Activated naive CD8-positive, alpha-beta T cell treated with anti-CD3 and anti-CD28 coated beads for 36 hours (primary cell): ENCODE measurements at regions not wholly inside any gene's neighbourhood (a gene's known extent, or its start where the extent isn't known, plus 50 kb on each side); places are given as distances from the start of the nearest gene placed in this dataset.

Source experiments
- DNase-seq: peaks from one replicate; pipeline ENCODE4 v3.0.0; 2021
- H3K27ac Mint-ChIP-seq: one replicate; pipeline ENCODE4 v1.8.0; 2022; ENCODE audit warnings: mild to moderate bottlenecking, moderate library complexity, mixed read lengths
- H3K27me3 Mint-ChIP-seq: one replicate; pipeline ENCODE4 v1.8.0; 2022; ENCODE audit warnings: mild to moderate bottlenecking, mixed read lengths
- H3K36me3 Mint-ChIP-seq: one replicate; pipeline ENCODE4 v1.8.0; 2021; ENCODE audit warnings: mild to moderate bottlenecking, mixed read lengths
- H3K4me1 Mint-ChIP-seq: one replicate; pipeline ENCODE4 v1.8.0; 2021; ENCODE audit warnings: mixed read lengths
- H3K4me3 Mint-ChIP-seq: one replicate; pipeline ENCODE4 v1.8.0; 2022; ENCODE audit warnings: mild to moderate bottlenecking, moderate library complexity, mixed read lengths
- H3K9me3 Mint-ChIP-seq: one replicate; pipeline ENCODE4 v1.8.0; 2022; ENCODE audit warnings: mixed read lengths

GRCh38 chr10:44070282-44070681 is 314.6 kb downstream of the CXCL12 start:
- H3K27ac Mint-ChIP-seq: no peak overlapping the region
- peaks cover 5% of the 10 kb centered on the region for H3K27me3 Mint-ChIP-seq
- H3K4me3 Mint-ChIP-seq: no peak overlapping the region
- H3K9me3 Mint-ChIP-seq: peaks cover 3% of the 10 kb centered on the region
- DNase-seq: no peak
- no peaks in the 10 kb centered on the region for H3K36me3 Mint-ChIP-seq
- H3K4me1 Mint-ChIP-seq: no peaks in the 10 kb centered on the region

- H3K9me3 Mint-ChIP-seq: no peaks in the 10 kb centered on the region
- H3K36me3 Mint-ChIP-seq: no peaks in the 10 kb centered on the region
- no peaks in the 10 kb centered on the region for H3K4me1 Mint-ChIP-seq
- no peak overlapping the region for H3K27ac Mint-ChIP-seq
- H3K27me3 Mint-ChIP-seq: no peaks in the 10 kb centered on the region
- H3K4me3 Mint-ChIP-seq: no peak overlapping the region
- no peak for DNase-seq
Observed at GRCh38 chr10:44069573-44069972, 315.3 kb downstream of the CXCL12 start.

GRCh38 chr10:44068716-44069482 is 316.0 kb downstream of the CXCL12 start:
- H3K27me3 Mint-ChIP-seq: no peaks in the 10 kb centered on the region
- no peaks in the 10 kb centered on the region for H3K36me3 Mint-ChIP-seq
- H3K27ac Mint-ChIP-seq: no peak overlapping the region
- H3K9me3 Mint-ChIP-seq: no peaks in the 10 kb centered on the region
- no peaks in the 10 kb centered on the region for H3K4me1 Mint-ChIP-seq
- H3K4me3 Mint-ChIP-seq: no peak overlapping the region
- no peak for DNase-seq

- H3K36me3 Mint-ChIP-seq: no peaks in the 10 kb centered on the region
- H3K27me3 Mint-ChIP-seq: no peaks in the 10 kb centered on the region
- no peak for DNase-seq
- no peaks in the 10 kb centered on the region for H3K9me3 Mint-ChIP-seq
- no peak overlapping the region for H3K4me3 Mint-ChIP-seq
- no peaks in the 10 kb centered on the region for H3K4me1 Mint-ChIP-seq
- H3K27ac Mint-ChIP-seq: no peak overlapping the region
Observed at GRCh38 chr10:44067432-44067831, 317.5 kb downstream of the CXCL12 start.

GRCh38 chr10:44066527-44067255 is 318.2 kb downstream of the CXCL12 start:
- H3K36me3 Mint-ChIP-seq: no peaks in the 10 kb centered on the region
- no peaks in the 10 kb centered on the region for H3K27me3 Mint-ChIP-seq
- DNase-seq: no peak
- no peak overlapping the region for H3K27ac Mint-ChIP-seq
- H3K4me1 Mint-ChIP-seq: no peaks in the 10 kb centered on the region
- no peaks in the 10 kb centered on the region for H3K9me3 Mint-ChIP-seq
- H3K4me3 Mint-ChIP-seq: no peak overlapping the region

GRCh38 chr10:44065788-44066526 is 318.9 kb downstream of the CXCL12 start:
- Mint-ChIP-seq H3K27me3 (peaks cover 5% of the 10 kb centered on the region), H3K27ac (no peak overlapping the region), H3K36me3 (no peaks in the 10 kb centered on the region), H3K4me1 (no peaks in the 10 kb centered on the region), H3K9me3 (no peaks in the 10 kb centered on the region), H3K4me3 (no peak overlapping the region)
- no peak for DNase-seq

- Mint-ChIP-seq H3K9me3 (no peaks in the 10 kb centered on the region), H3K4me3 (no peak overlapping the region), H3K27me3 (peaks cover 8% of the 10 kb centered on the region), H3K36me3 (no peaks in the 10 kb centered on the region), H3K4me1 (no peaks in the 10 kb centered on the region), H3K27ac (no peak overlapping the region)
- DNase-seq: no peak
Observed at GRCh38 chr10:44064987-44065787, 319.7 kb downstream of the CXCL12 start.

- no peak for DNase-seq
- H3K36me3 Mint-ChIP-seq: no peaks in the 10 kb centered on the region
- H3K27ac Mint-ChIP-seq: no peak overlapping the region
- no peaks in the 10 kb centered on the region for H3K9me3 Mint-ChIP-seq
- no peaks in the 10 kb centered on the region for H3K4me1 Mint-ChIP-seq
- H3K27me3 Mint-ChIP-seq: peaks cover 8% of the 10 kb centered on the region
- H3K4me3 Mint-ChIP-seq: no peak overlapping the region
Observed at GRCh38 chr10:44064317-44064716, 320.6 kb downstream of the CXCL12 start.

- Mint-ChIP-seq H3K4me3 (no peak overlapping the region), H3K36me3 (no peaks in the 10 kb centered on the region), H3K27ac (no peak overlapping the region), H3K27me3 (peaks cover 8% of the 10 kb centered on the region), H3K4me1 (no peaks in the 10 kb centered on the region), H3K9me3 (no peaks in the 10 kb centered on the region)
- DNase-seq: no peak
Observed at GRCh38 chr10:44063686-44064085, 321.2 kb downstream of the CXCL12 start.

- no peak overlapping the region for H3K4me3 Mint-ChIP-seq
- no peak overlapping the region for H3K27ac Mint-ChIP-seq
- no peaks in the 10 kb centered on the region for H3K4me1 Mint-ChIP-seq
- H3K9me3 Mint-ChIP-seq: no peaks in the 10 kb centered on the region
- peaks cover 8% of the 10 kb centered on the region for H3K27me3 Mint-ChIP-seq
- no peak for DNase-seq
- H3K36me3 Mint-ChIP-seq: no peaks in the 10 kb centered on the region
Observed at GRCh38 chr10:44060719-44061118, 324.2 kb downstream of the CXCL12 start.

GRCh38 chr10:44060221-44060620 is 324.7 kb downstream of the CXCL12 start:
- no peaks in the 10 kb centered on the region for H3K9me3 Mint-ChIP-seq
- no peak overlapping the region for H3K27ac Mint-ChIP-seq
- DNase-seq: no peak
- no peak overlapping the region for H3K4me3 Mint-ChIP-seq
- H3K27me3 Mint-ChIP-seq: peaks cover 8% of the 10 kb centered on the region
- H3K36me3 Mint-ChIP-seq: no peaks in the 10 kb centered on the region
- no peaks in the 10 kb centered on the region for H3K4me1 Mint-ChIP-seq

GRCh38 chr10:44058259-44058658 is 326.6 kb downstream of the CXCL12 start:
- H3K9me3 Mint-ChIP-seq: no peaks in the 10 kb centered on the region
- H3K36me3 Mint-ChIP-seq: no peaks in the 10 kb centered on the region
- no peaks in the 10 kb centered on the region for H3K4me1 Mint-ChIP-seq
- no peak overlapping the region for H3K4me3 Mint-ChIP-seq
- H3K27me3 Mint-ChIP-seq: peaks cover 12% of the 10 kb centered on the region
- no peak overlapping the region for H3K27ac Mint-ChIP-seq
- DNase-seq: no peak

- no peaks in the 10 kb centered on the region for H3K4me1 Mint-ChIP-seq
- no peaks in the 10 kb centered on the region for H3K36me3 Mint-ChIP-seq
- H3K27ac Mint-ChIP-seq: no peak overlapping the region
Observed at GRCh38 chr10:44056967-44057805, 327.7 kb downstream of the CXCL12 start.

GRCh38 chr10:44056206-44056605 is 328.7 kb downstream of the CXCL12 start:
- Mint-ChIP-seq H3K36me3 (no peaks in the 10 kb centered on the region), H3K27me3 (peaks cover 9% of the 10 kb centered on the region), H3K9me3 (no peaks in the 10 kb centered on the region), H3K4me1 (no peaks in the 10 kb centered on the region), H3K4me3 (no peak overlapping the region), H3K27ac (no peak overlapping the region)
- no peak for DNase-seq

More at GRCh38 chr10:44056967-44057805, 327.7 kb downstream of the CXCL12 start:
- Mint-ChIP-seq H3K9me3 (no peaks in the 10 kb centered on the region), H3K27me3 (peaks cover 12% of the 10 kb centered on the region), H3K4me3 (no peak overlapping the region)
- no peak for DNase-seq
